Ectodermal cell (in vitro differentiated cells): ENCODE measurements at regions not wholly inside any gene's neighbourhood (a gene's known extent, or its start where the extent isn't known, plus 50 kb on each side); places are given as distances from the start of the nearest gene placed in this dataset.

Experiments
- H3K27ac ChIP-seq: 2 replicates; pipeline ENCODE4 v1.7.0; 2013; ENCODE audit warnings: mild to moderate bottlenecking, low read depth, low read length; ENCODE audit not compliant: insufficient read depth, poor library complexity, severe bottlenecking
- H3K27me3 ChIP-seq: 2 replicates; pipeline ENCODE4 v1.7.0; 2013; ENCODE audit warnings: mild to moderate bottlenecking, low read length; ENCODE audit not compliant: insufficient read depth, control insufficient read depth, poor library complexity, severe bottlenecking
- H3K36me3 ChIP-seq: one replicate; pipeline ENCODE4 v1.7.0; 2013; ENCODE audit warnings: low read length; ENCODE audit not compliant: control insufficient read depth, insufficient read depth
- H3K4me1 ChIP-seq: one replicate; pipeline ENCODE4 v1.7.0; 2013; ENCODE audit warnings: low read length; ENCODE audit not compliant: control insufficient read depth, insufficient read depth
- H3K4me3 ChIP-seq: 2 replicates; pipeline ENCODE4 v1.7.0; 2013; ENCODE audit warnings: low read depth, low read length, control low read depth; ENCODE audit not compliant: insufficient read depth
- H3K9me3 ChIP-seq: 2 replicates; pipeline ENCODE4 v1.7.0; 2013; ENCODE audit warnings: mild to moderate bottlenecking, low read length, moderate library complexity; ENCODE audit not compliant: control insufficient read depth
- WGBS, 2 experiments: methylation state at CpG; one replicate each; pipeline ENCODE4 v1.1.7; 2013; ENCODE audit warnings: missing lambda C conversion rate in 2 of 2; 5-methylcytosine and 5-hydroxymethylcytosine counted together

DNA sequence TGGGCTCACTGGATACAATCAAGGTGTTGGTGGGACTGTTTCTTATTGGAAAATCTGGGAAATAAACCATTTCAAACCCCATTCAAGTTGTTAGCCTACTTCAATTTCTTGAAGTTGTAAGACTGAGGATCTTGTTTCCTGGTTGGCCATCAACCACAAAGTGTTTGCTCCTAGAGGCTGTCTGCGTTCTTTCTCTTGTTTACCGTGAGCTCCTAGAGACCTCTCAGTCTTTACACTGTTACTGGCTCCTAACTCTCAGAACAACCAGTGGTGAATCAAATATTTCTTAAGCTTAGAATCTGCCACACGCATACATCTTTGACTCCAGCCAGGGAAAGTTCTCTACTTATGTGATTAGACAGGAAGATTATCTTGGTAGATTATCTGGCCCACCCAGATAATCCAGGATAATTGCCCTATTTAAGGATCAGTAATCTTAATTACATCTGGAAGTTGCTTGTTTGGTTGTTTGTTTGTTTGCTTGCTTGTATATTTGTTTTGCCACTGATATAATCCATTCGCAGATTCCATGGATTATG is 798.7 kb downstream of the IPMK start:
- 78 to 86% methylated on average over 3 to 4 of the region's 4 CpGs for WGBS, 2 experiments
- no peaks in the 10 kb centered on the region for H3K9me3 ChIP-seq
- no peaks in the 10 kb centered on the region for H3K36me3 ChIP-seq
- no peak overlapping the region for H3K4me3 ChIP-seq
- no peaks in the 10 kb centered on the region for H3K4me1 ChIP-seq
- no peak overlapping the region for H3K27ac ChIP-seq
- H3K27me3 ChIP-seq, result no peaks in the 10 kb centered on the region

DNA sequence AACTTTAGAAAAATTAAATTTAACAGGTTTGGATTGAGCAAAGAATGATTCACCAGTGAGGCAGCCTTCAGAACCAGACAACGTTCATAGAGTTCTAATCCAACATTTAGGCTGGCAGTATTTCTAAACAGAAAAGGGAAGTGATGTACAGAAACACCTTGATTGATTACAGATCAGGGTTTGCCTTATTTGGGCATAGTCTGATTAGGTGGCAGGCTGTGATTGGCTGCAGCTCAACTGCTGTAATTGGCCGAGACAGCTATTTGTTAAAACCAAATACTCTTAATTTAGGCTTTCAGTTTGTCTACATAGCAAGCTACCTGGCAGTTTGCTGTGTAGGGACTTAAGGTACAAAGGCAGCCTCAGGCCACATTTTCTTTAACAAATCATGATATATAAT is 802.5 kb downstream of the IPMK start:
- WGBS, 2 experiments, result 97 to 99% methylated on average over 2 of the region's 2 CpGs
- Histone ChIP-seq H3K9me3 (no peaks in the 10 kb centered on the region), H3K27me3 (no peaks in the 10 kb centered on the region), H3K36me3 (no peaks in the 10 kb centered on the region), H3K4me1 (no peaks in the 10 kb centered on the region), H3K4me3 (no peak overlapping the region), H3K27ac (no peak overlapping the region)

DNA sequence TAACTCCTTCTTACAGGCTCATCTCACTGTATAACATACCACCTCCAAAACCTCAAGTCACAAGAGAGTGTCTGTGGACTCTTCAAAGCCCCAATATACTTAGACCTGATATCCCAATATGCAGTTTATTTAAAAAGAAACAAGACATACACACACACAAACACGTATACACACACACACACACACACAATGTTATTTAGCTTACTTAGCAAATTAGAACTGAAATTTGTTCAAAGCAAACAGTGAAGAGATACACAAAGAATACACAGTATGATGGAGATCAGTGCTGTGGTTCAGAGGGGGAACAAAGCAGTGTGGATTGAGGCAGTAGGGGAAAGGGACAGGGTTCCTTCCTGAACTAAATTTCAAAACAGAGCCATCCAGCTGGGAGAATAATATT is 807.2 kb downstream of the IPMK start:
- H3K9me3 ChIP-seq, result no peaks in the 10 kb centered on the region
- no peak overlapping the region for H3K27ac ChIP-seq
- H3K4me3 ChIP-seq, result no peak overlapping the region
- WGBS, 2 experiments, result 70 to 100% methylated on average over 1 of the region's 1 CpG
- H3K27me3 ChIP-seq, result no peaks in the 10 kb centered on the region
- no peaks in the 10 kb centered on the region for H3K36me3 ChIP-seq
- no peaks in the 10 kb centered on the region for H3K4me1 ChIP-seq

DNA sequence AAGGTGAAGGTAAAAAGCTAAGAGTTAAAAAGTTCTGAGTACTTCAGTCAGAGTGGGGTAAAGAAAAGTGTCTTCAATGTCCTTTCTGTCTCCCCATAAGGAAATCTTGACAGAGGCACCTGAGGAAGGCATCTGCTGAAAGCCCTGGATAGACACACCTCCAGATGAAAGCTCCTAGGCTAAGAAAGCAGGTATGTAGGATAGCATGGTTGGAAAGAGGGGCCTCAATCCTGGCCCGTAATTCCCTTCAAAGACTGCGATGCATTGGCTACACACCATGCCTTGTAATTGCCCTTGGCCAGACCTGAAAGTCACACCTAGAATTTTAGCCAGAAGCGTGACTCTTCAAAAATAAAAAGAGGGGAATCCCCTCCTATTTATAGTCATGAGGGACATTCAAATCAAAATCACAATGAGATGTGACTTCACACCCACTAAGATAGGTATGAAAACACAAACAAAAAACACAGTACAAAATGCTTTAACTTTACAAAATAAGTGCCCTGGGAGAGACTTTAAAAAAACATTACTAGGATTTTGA is 809.7 kb downstream of the IPMK start:
- no peak overlapping the region for H3K4me3 ChIP-seq
- WGBS, 2 experiments, result 85 to 88% methylated on average over 3 of the region's 3 CpGs

DNA sequence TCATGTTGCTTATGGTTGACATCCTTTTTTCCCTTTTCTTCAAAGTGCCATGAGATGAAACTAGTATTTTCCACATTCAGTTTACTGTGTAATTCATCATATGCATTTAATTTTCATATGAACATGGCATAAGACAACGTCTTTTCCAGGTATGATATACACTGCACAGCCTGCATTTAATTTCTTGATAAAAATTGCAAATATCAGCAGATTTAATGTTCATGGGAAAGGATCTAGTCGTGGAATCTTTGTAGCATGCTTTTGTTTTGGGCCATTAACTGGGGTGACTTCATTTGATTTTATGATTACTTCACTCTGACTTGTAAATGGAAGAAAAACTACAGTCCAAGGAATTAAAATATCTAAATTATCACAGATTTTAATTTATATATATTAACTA is 837.3 kb downstream of the IPMK start:
- Histone ChIP-seq H3K4me1 (no peaks in the 10 kb centered on the region), H3K27me3 (no peaks in the 10 kb centered on the region), H3K27ac (no peak overlapping the region), H3K36me3 (no peaks in the 10 kb centered on the region), H3K9me3 (no peaks in the 10 kb centered on the region), H3K4me3 (no peak overlapping the region)
- WGBS, 2 experiments, result 82 to 100% methylated on average over 1 to 2 of the region's 2 CpGs

More for the DNA sequence above, 809.7 kb downstream of the IPMK start:
- Histone ChIP-seq H3K9me3 (no peaks in the 10 kb centered on the region), H3K4me1 (no peaks in the 10 kb centered on the region), H3K36me3 (no peaks in the 10 kb centered on the region), H3K27me3 (no peaks in the 10 kb centered on the region), H3K27ac (no peak overlapping the region)

DNA sequence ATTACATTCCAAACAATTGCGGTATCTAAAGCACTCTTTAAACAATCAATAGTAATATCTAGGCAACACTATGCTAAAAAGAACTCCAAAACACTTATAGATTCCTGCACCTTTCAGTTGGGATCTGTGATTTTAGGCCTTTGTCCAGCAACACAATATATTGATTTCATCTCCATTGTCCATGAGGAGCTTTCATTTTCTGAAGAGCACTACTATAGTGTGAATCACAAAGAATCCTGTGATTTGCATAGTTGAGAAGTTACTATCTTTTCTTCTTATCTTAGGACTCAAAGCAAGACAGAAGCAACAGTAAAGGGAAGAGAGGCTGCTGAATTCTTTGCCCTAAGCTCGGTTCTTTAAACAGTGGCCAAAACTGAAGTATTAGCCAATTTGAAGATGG is 846.8 kb downstream of the IPMK start:
- 75 to 85% methylated on average over 2 of the region's 2 CpGs for WGBS, 2 experiments

DNA sequence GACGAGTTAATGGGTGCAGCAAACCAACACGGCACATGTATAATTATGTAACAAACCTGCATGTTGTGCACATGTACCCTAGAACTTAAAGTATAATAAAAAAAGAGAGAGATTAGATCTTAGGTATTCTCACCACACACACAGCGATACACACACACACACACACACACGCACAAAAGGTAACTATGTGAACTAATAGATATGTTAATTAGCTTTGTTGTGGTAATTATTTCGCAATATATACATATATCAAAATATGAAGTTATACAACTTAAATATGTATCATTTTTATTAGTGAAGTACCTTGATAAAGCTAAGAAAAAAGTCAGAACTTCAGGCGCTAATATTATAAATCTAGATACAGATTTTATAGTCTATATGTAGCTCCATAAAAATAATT is 849.2 kb downstream of the IPMK start:
- Histone ChIP-seq H3K4me1 (no peaks in the 10 kb centered on the region), H3K27ac (no peak overlapping the region), H3K36me3 (no peaks in the 10 kb centered on the region), H3K9me3 (no peaks in the 10 kb centered on the region), H3K4me3 (no peak overlapping the region), H3K27me3 (no peaks in the 10 kb centered on the region)
- 96 to 100% methylated on average over 2 of the region's 6 CpGs for WGBS, 2 experiments

More for the DNA sequence above, 846.8 kb downstream of the IPMK start:
- Histone ChIP-seq H3K4me1 (no peaks in the 10 kb centered on the region), H3K27me3 (no peaks in the 10 kb centered on the region), H3K4me3 (no peak overlapping the region), H3K27ac (no peak overlapping the region), H3K36me3 (no peaks in the 10 kb centered on the region), H3K9me3 (no peaks in the 10 kb centered on the region)

DNA sequence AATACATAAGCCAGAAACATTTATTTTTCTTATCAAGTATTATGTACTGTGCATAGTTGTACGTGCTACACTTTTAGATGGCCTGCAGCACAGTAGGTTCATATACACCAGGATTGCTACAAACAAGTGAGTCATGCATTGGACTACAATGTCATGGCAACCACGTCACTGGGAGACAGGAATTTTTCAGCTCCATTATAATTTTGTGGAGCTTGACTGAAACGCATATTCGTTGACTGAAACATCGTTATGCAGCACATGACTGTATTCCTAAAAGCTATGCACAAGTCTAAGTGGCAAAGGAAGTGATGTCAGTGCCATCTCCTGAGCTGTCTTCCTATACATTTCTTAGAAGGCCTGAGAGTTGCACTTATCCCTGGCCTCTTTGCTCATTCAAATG is 871.8 kb downstream of the IPMK start:
- 89 to 90% methylated on average over 5 of the region's 5 CpGs for WGBS, 2 experiments
- H3K4me1 ChIP-seq, result no peaks in the 10 kb centered on the region

DNA sequence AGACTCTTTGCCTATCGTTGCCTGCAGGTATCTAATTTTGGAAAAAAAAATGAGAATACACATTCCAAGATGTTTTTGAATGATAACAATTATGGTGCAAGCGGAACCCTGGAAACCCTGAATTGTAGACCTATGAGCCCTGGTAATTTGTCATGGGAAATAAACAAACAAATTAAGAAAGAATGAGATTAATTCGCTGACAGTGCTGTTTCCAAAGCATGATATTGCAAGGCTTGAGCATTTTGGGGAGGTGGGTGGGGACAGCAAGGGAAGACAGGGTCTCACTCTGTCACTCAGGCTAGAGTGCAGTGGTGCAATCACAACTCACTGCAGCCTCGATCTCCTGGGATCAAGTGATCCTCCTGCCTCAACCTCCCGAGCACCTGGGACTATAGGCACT is 900.3 kb downstream of the IPMK start:
- H3K9me3 ChIP-seq, result no peaks in the 10 kb centered on the region

More for the DNA sequence above, 871.8 kb downstream of the IPMK start:
- no peaks in the 10 kb centered on the region for H3K27me3 ChIP-seq
- no peak overlapping the region for H3K27ac ChIP-seq
- H3K36me3 ChIP-seq, result no peaks in the 10 kb centered on the region
- no peaks in the 10 kb centered on the region for H3K9me3 ChIP-seq
- no peak overlapping the region for H3K4me3 ChIP-seq

DNA sequence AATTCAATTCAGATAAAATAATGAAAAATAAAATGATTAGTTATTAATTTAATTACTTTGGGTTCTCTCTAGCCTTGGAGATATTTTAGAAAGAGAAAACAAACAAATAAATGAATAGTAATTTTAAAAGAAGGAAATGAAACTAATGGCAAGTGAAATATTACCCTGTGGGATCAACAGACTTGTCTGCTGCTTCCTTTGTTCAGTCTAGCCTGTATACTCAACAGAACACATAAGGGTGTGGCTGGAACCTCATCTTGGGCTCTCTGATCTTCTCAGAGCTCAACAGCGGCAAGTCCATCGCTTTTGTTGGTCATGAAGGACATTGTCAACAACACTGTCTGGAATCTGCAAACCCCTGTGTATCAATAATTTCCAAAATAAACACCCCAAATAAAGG is 904.9 kb downstream of the IPMK start:
- H3K4me1 ChIP-seq, result no peaks in the 10 kb centered on the region
- H3K4me3 ChIP-seq, result no peak overlapping the region
- H3K9me3 ChIP-seq, result no peaks in the 10 kb centered on the region
- 95 to 97% methylated on average over 2 of the region's 2 CpGs for WGBS, 2 experiments
- H3K27me3 ChIP-seq, result no peaks in the 10 kb centered on the region
- no peak overlapping the region for H3K27ac ChIP-seq
- H3K36me3 ChIP-seq, result no peaks in the 10 kb centered on the region

More for the DNA sequence above, 900.3 kb downstream of the IPMK start:
- H3K4me3 ChIP-seq, result no peak overlapping the region
- no peaks in the 10 kb centered on the region for H3K27me3 ChIP-seq
- H3K4me1 ChIP-seq, result no peaks in the 10 kb centered on the region
- 88 to 90% methylated on average over 4 to 5 of the region's 5 CpGs for WGBS, 2 experiments
- H3K27ac ChIP-seq, result no peak overlapping the region
- no peaks in the 10 kb centered on the region for H3K36me3 ChIP-seq
